ENCODE measurements at regions not wholly inside any gene's neighbourhood (a gene's known extent, or its start where the extent isn't known, plus 50 kb on each side); places are given as distances from the start of the nearest gene placed in this dataset.

GRCh38 chr2:215811409-215812345, 201.7 kb downstream of the MREG start:
- Histone ChIP-seq H3K9ac (ENCODE audit: low read depth in 1 of 2, low read length in 2 of 2) (no peak overlapping the region), H3K9me3 (ENCODE audit: control insufficient read depth in 4 of 4, low read length in 3 of 4) (no peaks in the 10 kb centered on the region), H3K27ac (ENCODE audit: low read depth in 1 of 2, low read length in 2 of 2) (no peak overlapping the region), H3K4me1 (ENCODE audit: control insufficient read depth in 4 of 4, insufficient read depth in 4 of 4, low read length in 3 of 4) (peaks cover 0 to 4% (median 0%) of the 10 kb centered on the region in 4 donors), H3K4me3 (ENCODE audit: low read depth in 1 of 3, low read length in 3 of 3) (no peak overlapping the region), H3K27me3 (ENCODE audit: control insufficient read depth in 4 of 4, insufficient read depth in 4 of 4, low read length in 3 of 4) (no peaks in the 10 kb centered on the region), H3K36me3 (ENCODE audit: control insufficient read depth in 4 of 4, insufficient read depth in 3 of 4, low read depth in 1 of 4, low read length in 3 of 4) (no peaks in the 10 kb centered on the region)
- DNase-seq (ENCODE audit: low spot score): no peak
- TF ChIP-seq RAD21 (IDR thresholded peaks at IDR 0.05) (no peak), MAX (IDR thresholded peaks at IDR 0.05) (no peak), NR2F2 (IDR thresholded peaks at IDR 0.05) (no peak), JUND (IDR thresholded peaks at IDR 0.05) (no peak), REST (IDR thresholded peaks at IDR 0.05) (no peak), TAF1 (conservative IDR thresholded peaks at IDR 0.05) (no peak), GABPA (IDR thresholded peaks at IDR 0.05 in 1 of 2, conservative IDR thresholded peaks at IDR 0.05 in 1 of 2) (no peak), FOXA2 (IDR thresholded peaks at IDR 0.05) (no peak), HNF4G (IDR thresholded peaks at IDR 0.05) (no peak), RXRA (IDR thresholded peaks at IDR 0.05) (no peak), HNF4A (conservative IDR thresholded peaks at IDR 0.05) (no peak), SP1 (IDR thresholded peaks at IDR 0.05) (no peak), YY1 (IDR thresholded peaks at IDR 0.05) (no peak)
- WGBS: 89% methylated on average over 3 of the region's 3 CpGs

GRCh38 chr2:215811003-215811402, 202.3 kb downstream of the MREG start:
- Histone ChIP-seq H3K27me3 (ENCODE audit: control insufficient read depth in 4 of 4, insufficient read depth in 4 of 4, low read length in 3 of 4) (no peaks in the 10 kb centered on the region), H3K36me3 (ENCODE audit: control insufficient read depth in 4 of 4, insufficient read depth in 3 of 4, low read depth in 1 of 4, low read length in 3 of 4) (no peaks in the 10 kb centered on the region), H3K9me3 (ENCODE audit: control insufficient read depth in 4 of 4, low read length in 3 of 4) (no peaks in the 10 kb centered on the region), H3K4me3 (ENCODE audit: low read depth in 1 of 3, low read length in 3 of 3) (no peak overlapping the region), H3K27ac (ENCODE audit: low read depth in 1 of 2, low read length in 2 of 2) (no peak overlapping the region), H3K9ac (ENCODE audit: low read depth in 1 of 2, low read length in 2 of 2) (no peak overlapping the region), H3K4me1 (ENCODE audit: control insufficient read depth in 4 of 4, insufficient read depth in 4 of 4, low read length in 3 of 4) (peaks cover 0 to 4% (median 0%) of the 10 kb centered on the region in 4 donors)
- TF ChIP-seq JUND (IDR thresholded peaks at IDR 0.05) (no peak), REST (IDR thresholded peaks at IDR 0.05) (no peak), CTCF (IDR thresholded peaks at IDR 0.05; ENCODE audit: low read depth, low read length, missing input control) (no peak), RAD21 (IDR thresholded peaks at IDR 0.05) (no peak), FOXA2 (IDR thresholded peaks at IDR 0.05) (no peak), RXRA (IDR thresholded peaks at IDR 0.05) (no peak), SP1 (IDR thresholded peaks at IDR 0.05) (no peak)
- 92% methylated on average over 3 of the region's 3 CpGs for WGBS
- DNase-seq (ENCODE audit: low spot score): no peak

Measured in liver (tissue), 8 donors.